ENCODE measurements at regions not wholly inside any gene's neighbourhood (a gene's known extent, or its start where the extent isn't known, plus 50 kb on each side); places are given as distances from the start of the nearest gene placed in this dataset.

- Mint-ChIP-seq H3K27me3 (ENCODE audit: unreplicated experiment) (peaks cover 2% of the 10 kb centered on the region), H3K4me3 (ENCODE audit: unreplicated experiment) (no peak overlapping the region), H3K4me1 (ENCODE audit: unreplicated experiment) (peaks cover 23% of the 10 kb centered on the region), H3K36me3 (ENCODE audit: low read depth, unreplicated experiment) (no peaks in the 10 kb centered on the region), H3K9me3 (ENCODE audit: unreplicated experiment) (no peaks in the 10 kb centered on the region), H3K27ac (ENCODE audit: unreplicated experiment) (peak overlapping the region; percentile 91)
- no peak for DNase-seq (ENCODE audit: low spot score)
- TF ChIP-seq, protein P1, sequence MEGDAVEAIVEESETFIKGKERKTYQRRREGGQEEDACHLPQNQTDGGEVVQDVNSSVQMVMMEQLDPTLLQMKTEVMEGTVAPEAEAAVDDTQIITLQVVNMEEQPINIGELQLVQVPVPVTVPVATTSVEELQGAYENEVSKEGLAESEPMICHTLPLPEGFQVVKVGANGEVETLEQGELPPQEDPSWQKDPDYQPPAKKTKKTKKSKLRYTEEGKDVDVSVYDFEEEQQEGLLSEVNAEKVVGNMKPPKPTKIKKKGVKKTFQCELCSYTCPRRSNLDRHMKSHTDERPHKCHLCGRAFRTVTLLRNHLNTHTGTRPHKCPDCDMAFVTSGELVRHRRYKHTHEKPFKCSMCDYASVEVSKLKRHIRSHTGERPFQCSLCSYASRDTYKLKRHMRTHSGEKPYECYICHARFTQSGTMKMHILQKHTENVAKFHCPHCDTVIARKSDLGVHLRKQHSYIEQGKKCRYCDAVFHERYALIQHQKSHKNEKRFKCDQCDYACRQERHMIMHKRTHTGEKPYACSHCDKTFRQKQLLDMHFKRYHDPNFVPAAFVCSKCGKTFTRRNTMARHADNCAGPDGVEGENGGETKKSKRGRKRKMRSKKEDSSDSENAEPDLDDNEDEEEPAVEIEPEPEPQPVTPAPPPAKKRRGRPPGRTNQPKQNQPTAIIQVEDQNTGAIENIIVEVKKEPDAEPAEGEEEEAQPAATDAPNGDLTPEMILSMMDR (IDR thresholded peaks at IDR 0.05; ENCODE audit: unreplicated experiment), result no peak
These were observed 235.6 kb upstream of the TGFBR2 start for GRCh38 chr3:30370681-30371271.

DNA sequence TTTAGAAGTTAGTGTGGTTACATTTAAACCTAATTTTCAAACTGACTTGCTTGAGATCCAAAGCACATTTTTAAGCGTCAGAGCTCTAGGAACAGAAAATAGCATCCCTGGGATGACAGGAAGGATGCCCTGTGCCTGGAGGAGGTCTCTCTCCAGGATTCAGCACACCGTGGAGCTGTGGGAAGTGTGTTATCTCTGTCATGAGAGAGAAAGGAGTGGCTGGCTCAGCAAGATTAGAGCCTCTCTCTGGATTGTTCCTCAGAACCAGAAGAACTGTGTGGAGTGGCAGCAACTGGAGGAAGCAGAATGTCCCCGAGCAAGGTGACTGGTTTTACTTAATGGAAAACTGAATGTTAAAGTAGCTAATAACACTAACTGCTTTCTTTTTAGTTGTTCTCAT lies 233.6 kb upstream of the TGFBR2 start:
- Mint-ChIP-seq H3K27ac (ENCODE audit: unreplicated experiment) (no peak overlapping the region), H3K4me3 (ENCODE audit: unreplicated experiment) (no peak overlapping the region), H3K36me3 (ENCODE audit: low read depth, unreplicated experiment) (no peaks in the 10 kb centered on the region)

DNA sequence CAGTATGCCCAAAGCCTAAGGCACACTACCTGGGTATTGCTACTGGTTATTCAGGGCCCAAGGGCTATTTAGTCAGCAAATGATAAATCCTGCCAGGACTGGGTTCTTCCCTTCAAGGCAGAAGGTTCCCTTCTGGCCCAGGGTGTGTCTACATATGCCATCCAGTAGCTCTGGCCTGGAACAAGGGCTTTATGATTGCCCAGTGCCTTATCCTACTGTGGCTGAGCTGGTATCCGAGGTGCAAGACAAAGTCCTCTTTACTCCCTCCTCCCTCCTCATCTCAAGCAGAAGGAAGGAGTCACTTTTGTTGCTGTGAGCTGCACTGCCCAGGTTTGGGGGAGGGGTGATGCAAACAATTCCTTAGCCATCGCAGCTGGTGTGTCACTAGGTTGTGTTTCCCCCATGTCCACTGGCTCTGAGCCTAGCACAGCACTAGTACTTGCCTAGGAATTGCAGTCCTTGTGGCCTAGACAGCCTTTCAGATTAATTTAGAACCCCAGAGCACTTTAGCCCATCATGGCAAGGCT lies 221.8 kb upstream of the TGFBR2 start:
- Mint-ChIP-seq H3K4me3 (ENCODE audit: unreplicated experiment) (no peak overlapping the region), H3K4me1 (ENCODE audit: unreplicated experiment) (no peaks in the 10 kb centered on the region), H3K9me3 (ENCODE audit: unreplicated experiment) (no peaks in the 10 kb centered on the region), H3K36me3 (ENCODE audit: low read depth, unreplicated experiment) (peaks cover 5% of the 10 kb centered on the region), H3K27ac (ENCODE audit: unreplicated experiment) (no peak overlapping the region), H3K27me3 (ENCODE audit: unreplicated experiment) (no peaks in the 10 kb centered on the region)
- DNase-seq (ENCODE audit: low spot score), result no peak
- TF ChIP-seq, protein P1 (IDR thresholded peaks at IDR 0.05; ENCODE audit: unreplicated experiment), result no peak

More for the DNA sequence above, 233.6 kb upstream of the TGFBR2 start:
- TF ChIP-seq, protein P1 (IDR thresholded peaks at IDR 0.05; ENCODE audit: unreplicated experiment), result no peak
- Mint-ChIP-seq H3K4me1 (ENCODE audit: unreplicated experiment) (peaks cover 23% of the 10 kb centered on the region), H3K27me3 (ENCODE audit: unreplicated experiment) (peaks cover 2% of the 10 kb centered on the region), H3K9me3 (ENCODE audit: unreplicated experiment) (no peaks in the 10 kb centered on the region)
- no peak for DNase-seq (ENCODE audit: low spot score)

DNA sequence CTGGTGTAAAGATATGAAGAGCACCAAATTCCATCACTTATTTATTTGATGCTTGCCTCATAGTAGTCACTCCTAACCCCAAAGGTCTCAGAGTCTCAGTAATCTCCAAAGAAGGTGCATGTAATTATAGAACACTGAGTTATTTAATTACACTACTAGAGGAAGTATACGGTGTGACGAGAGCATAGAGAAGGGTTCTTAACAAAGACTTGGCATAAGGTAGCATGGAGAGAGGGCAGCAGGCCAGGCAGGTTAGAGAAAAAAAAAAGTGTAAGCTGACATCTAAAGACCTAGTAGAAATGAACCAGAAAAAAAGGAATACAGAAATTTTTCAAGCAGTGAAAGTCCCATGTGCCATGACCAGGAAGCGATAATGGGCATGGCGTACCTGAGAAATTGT lies 213.3 kb upstream of the TGFBR2 start:
- no peaks in the 10 kb centered on the region for H3K36me3 Mint-ChIP-seq (ENCODE audit: low read depth, unreplicated experiment)
- TF ChIP-seq, protein P1 (IDR thresholded peaks at IDR 0.05; ENCODE audit: unreplicated experiment), result no peak
- no peak overlapping the region for H3K4me3 Mint-ChIP-seq (ENCODE audit: unreplicated experiment)

GRCh38 chr3:30397030-30397429 lies 209.4 kb upstream of the TGFBR2 start:
- peaks cover 2% of the 10 kb centered on the region for H3K27me3 Mint-ChIP-seq (ENCODE audit: unreplicated experiment)
- H3K36me3 Mint-ChIP-seq (ENCODE audit: low read depth, unreplicated experiment), result no peaks in the 10 kb centered on the region
- H3K4me3 Mint-ChIP-seq (ENCODE audit: unreplicated experiment), result no peak overlapping the region
- no peak overlapping the region for H3K27ac Mint-ChIP-seq (ENCODE audit: unreplicated experiment)
- DNase-seq (ENCODE audit: low spot score), result no peak
- no peaks in the 10 kb centered on the region for H3K9me3 Mint-ChIP-seq (ENCODE audit: unreplicated experiment)
- TF ChIP-seq, protein P1 (IDR thresholded peaks at IDR 0.05; ENCODE audit: unreplicated experiment), result no peak
- peaks cover 9% of the 10 kb centered on the region for H3K4me1 Mint-ChIP-seq (ENCODE audit: unreplicated experiment)

More for the DNA sequence above, 213.3 kb upstream of the TGFBR2 start:
- H3K9me3 Mint-ChIP-seq (ENCODE audit: unreplicated experiment), result no peaks in the 10 kb centered on the region
- no peak for DNase-seq (ENCODE audit: low spot score)
- H3K27ac Mint-ChIP-seq (ENCODE audit: unreplicated experiment), result no peak overlapping the region
- H3K27me3 Mint-ChIP-seq (ENCODE audit: unreplicated experiment), result peaks cover 2% of the 10 kb centered on the region
- peaks cover 9% of the 10 kb centered on the region for H3K4me1 Mint-ChIP-seq (ENCODE audit: unreplicated experiment)
